LNCaP clone FGC (cell line): ENCODE measurements at regions not wholly inside any gene's neighbourhood (a gene's known extent, or its start where the extent isn't known, plus 50 kb on each side); places are given as distances from the start of the nearest gene placed in this dataset.

ENCODE experiments used
- DNase-seq: peaks from one replicate; pipeline ENCODE4 v3.0.0-alpha.2; 2011; ENCODE audit warnings: low read depth
- H3K4me3 ChIP-seq: 2 replicates; pipeline ENCODE4 v1.5.1; 2011; ENCODE audit warnings: mild to moderate bottlenecking, low read depth, low read length, control low read depth
- CTCF ChIP-seq: IDR thresholded peaks from 2 replicates; pipeline ENCODE4 v1.5.1; 2012; ENCODE audit warnings: mild to moderate bottlenecking; ENCODE audit not compliant: control insufficient read depth, insufficient read depth; ENCODE audit errors: extremely low read depth

GRCh38 chr15:29437888-29438702 lies 168.5 kb upstream of the NSMCE3 start:
- peak; percentile 35 for DNase-seq
- no peak overlapping the region for H3K4me3 ChIP-seq
- no peak for TF ChIP-seq CTCF

- no peak overlapping the region for H3K4me3 ChIP-seq
- TF ChIP-seq CTCF = no peak
- no peak for DNase-seq
Measured at GRCh38 chr15:29435811-29436210, 166.2 kb upstream of the NSMCE3 start.

DNA sequence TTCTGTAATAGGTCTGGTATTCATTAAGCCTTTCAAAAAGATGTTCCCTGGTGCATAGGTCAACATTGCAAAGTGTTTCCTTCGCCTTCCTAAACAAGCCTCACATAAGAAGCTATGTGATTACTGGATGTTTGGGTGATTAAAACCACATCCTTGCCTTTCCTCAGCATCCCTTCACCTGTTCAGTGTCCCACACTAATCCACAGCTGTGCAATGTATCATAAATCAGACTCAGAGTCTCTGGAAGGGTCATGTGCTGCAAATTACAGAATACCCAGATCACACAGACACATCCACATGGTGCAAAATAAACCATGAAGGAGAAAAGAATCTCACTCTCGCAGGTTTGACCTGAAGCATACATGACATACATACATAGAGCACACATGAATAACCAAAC lies 164.7 kb upstream of the NSMCE3 start:
- no peak for DNase-seq
- no peak for TF ChIP-seq CTCF
- H3K4me3 ChIP-seq = no peak overlapping the region

DNA sequence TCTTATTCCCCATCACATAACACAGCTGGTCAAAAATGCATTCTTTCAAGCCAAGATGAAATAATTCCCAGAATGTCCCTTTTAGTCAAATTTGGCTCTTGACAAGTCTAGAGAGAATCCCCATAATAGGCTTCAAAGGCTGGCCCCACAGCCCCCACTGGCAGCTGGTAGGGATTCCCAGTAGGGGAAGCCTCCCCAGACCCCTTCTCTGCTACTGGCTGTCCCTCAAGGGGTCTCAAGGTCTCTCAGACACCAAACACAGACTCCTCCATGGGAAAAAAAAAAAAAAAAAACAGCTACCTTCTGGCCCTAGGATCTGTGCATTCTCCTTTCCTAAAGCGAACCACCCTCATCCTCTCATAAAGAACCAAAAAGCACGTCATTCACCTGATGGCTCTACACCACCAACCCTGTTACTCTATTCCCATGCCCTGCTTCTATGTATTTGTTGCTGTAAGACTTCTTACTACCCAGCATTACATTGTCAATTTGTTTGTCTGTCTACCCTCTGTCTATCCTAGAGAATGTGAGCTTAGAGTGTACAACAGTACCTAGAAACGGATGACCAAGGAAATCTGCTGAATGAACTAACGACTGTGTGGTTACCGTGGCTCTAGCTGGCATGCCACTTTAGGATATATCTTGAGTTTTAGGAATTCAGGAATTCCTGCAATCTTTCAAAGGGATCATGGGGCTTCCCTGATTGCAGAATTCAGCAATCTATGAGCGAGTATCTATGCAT lies 164.1 kb upstream of the NSMCE3 start:
- no peak for TF ChIP-seq CTCF
- DNase-seq = no peak
- H3K4me3 ChIP-seq = no peak overlapping the region

DNA sequence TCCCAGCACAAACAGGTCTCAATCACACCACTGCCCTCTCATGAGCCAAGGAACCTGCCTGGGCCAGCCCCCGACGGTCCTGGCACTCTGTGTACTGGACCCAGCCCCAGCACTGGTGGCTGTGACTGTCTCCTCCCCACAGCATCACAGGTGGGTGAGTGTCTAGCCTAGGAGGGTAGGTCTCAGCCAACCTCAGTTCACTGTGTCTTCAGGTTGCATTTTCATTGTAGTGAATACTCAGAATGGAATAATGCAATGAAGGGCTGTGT lies 163.4 kb upstream of the NSMCE3 start:
- no peak overlapping the region for H3K4me3 ChIP-seq
- no peak for DNase-seq
- TF ChIP-seq CTCF = no peak

DNA sequence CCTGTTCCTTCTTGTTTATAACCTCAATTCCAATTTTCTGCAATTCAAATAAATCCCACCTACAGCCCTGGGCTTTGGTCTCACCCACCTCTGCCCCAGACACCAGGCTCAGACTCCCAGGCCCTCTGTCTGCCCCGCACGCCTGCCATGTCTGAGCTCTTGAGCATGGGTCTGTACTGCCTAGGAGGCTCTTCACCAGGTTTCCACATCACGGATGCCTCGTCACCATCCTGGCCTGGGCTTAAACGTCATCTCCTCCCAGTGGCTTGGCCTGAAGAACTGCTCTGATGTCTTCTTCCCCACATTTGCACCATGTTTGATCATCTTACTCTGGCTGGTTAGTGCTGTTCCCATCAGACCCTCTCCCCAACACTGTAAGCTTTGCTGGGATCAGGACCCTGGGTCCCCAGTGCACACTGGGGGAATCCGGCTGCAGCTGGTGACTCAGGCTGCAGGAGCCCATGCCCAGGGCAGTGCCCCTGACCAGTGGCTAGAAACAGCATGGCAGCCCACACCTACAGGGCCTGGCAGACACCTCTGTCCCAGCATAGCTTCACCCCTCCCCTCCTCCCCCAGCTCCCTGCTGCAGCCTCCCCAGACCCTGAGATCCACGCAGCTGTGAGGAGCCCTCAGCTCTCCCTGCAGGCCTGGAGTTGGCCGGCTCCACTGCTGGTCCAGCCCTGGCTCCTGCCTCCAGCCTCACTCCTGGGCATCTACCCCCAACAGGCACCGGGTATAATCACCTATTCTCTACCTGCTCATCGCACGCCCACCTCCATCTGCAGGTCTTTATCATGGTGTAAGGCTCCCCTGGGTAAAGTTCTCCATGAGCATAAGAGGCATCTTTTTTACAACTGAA lies 162.8 kb upstream of the NSMCE3 start:
- no peak overlapping the region for H3K4me3 ChIP-seq
- TF ChIP-seq CTCF = no peak
- DNase-seq = no peak
